ENCODE measurements at regions not wholly inside any gene's neighbourhood (a gene's known extent, or its start where the extent isn't known, plus 50 kb on each side); places are given as distances from the start of the nearest gene placed in this dataset.

DNA sequence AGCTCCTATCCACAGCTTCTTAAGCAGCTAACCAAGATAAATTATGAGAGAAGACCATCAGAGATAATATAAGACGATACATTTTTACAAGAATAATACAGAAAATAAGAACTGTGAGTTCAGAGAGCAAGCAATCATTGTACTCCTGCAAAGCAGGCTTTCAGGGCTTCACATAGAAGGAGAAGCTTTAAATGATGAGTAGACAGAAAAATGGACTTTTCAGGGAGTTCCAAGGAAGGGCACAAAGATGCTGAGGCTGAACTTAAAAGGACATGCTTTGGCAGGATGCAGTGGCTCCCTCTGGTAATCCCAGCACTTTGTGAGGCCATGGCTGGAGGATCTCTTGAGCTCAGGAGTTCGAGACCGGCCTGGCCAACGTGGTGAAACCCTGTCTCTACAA is 159.5 kb downstream of the POU4F1 start:
- TF ChIP-seq, protein P1, sequence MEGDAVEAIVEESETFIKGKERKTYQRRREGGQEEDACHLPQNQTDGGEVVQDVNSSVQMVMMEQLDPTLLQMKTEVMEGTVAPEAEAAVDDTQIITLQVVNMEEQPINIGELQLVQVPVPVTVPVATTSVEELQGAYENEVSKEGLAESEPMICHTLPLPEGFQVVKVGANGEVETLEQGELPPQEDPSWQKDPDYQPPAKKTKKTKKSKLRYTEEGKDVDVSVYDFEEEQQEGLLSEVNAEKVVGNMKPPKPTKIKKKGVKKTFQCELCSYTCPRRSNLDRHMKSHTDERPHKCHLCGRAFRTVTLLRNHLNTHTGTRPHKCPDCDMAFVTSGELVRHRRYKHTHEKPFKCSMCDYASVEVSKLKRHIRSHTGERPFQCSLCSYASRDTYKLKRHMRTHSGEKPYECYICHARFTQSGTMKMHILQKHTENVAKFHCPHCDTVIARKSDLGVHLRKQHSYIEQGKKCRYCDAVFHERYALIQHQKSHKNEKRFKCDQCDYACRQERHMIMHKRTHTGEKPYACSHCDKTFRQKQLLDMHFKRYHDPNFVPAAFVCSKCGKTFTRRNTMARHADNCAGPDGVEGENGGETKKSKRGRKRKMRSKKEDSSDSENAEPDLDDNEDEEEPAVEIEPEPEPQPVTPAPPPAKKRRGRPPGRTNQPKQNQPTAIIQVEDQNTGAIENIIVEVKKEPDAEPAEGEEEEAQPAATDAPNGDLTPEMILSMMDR (IDR thresholded peaks at IDR 0.05; ENCODE audit: poor library complexity), result no peak
- TF ChIP-seq EZH2phosphoT487 (IDR thresholded peaks at IDR 0.05; ENCODE audit: low read depth, severe bottlenecking, unreplicated experiment) (no peak), EZH2 (IDR thresholded peaks at IDR 0.05; ENCODE audit: borderline replicate concordance) (no peak)

Data from hepatocyte (in vitro differentiated cells).